HG03520 (cell line): ENCODE measurements at regions not wholly inside any gene's neighbourhood (a gene's known extent, or its start where the extent isn't known, plus 50 kb on each side); places are given as distances from the start of the nearest gene placed in this dataset.
"Not testable (repeated sequence)": the region's sequence is repeated elsewhere in the genome, so short reads cannot be mapped to it uniquely, and the experiment has no call there.

Source experiments
- ATAC-seq: cut with Tn5 transposase; IDR thresholded peaks from one replicate; pipeline ENCODE4 v1.9.1; 2021; ENCODE audit warnings: mild to moderate bottlenecking, moderate library complexity; ENCODE audit not compliant: unreplicated experiment

DNA sequence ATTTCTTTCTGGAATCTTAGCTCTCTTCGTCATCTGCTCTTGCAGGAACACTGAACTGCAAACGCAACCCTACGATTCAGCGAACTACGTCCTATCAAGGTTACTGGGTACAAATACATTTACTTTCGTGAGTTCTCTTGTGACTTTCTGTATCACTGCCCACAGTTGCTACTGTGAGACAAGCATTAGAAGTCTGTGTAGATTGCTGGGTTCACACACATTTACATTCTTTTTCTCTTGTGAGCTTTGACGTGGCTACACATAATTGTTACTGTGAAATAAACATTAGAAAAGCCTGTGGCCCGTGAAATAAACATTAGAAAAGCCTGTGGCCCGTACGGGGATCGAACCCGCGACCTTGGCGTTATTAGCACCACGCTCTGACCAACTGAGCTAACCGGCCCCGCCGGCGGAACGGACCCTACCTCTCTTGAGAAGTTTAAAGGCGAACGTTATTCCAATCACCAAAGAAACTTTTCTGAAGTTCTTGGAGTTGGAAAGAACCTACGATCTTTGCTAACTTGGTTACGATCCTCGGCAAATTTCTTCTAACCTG is 61.2 kb upstream of the ZNF322 start:
- ATAC-seq, result not testable (repeated sequence)

DNA sequence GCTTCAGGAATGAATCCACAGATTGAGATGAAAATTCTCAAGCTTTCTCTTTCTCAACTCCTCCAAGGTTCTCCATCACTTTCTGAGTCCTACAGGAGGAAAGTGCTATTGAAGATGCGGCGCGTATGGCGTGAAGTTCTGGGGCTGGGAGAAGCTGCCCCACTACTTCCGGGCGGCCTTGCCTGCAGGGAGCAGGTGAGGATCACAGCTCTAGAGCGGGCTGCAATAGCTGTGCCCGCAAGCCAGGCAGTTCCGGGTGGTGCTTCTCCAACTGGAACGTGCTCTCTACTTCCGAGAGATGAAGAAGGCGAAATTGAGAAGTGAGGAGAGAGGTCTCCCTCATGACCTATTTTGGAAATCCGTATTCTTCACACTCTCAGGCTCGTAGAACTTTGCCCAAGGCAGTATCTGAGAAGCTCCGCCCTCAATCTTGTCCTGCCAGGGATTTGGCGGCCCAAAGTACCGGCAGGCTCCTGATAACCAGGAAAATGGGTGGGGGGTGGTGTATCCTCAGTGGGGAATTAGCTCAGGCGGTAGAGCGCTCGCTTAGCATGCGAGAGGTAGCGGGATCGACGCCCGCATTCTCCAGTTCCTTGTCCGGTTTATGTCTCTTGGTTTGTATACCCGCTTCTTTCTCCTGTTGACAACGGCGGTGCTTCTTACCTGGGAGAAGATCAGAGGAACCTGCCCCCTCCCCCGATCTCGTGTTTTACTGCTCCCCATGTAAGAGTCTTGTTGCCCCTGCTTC is 70.6 kb upstream of the ZNF322 start:
- ATAC-seq, result not testable (repeated sequence)

DNA sequence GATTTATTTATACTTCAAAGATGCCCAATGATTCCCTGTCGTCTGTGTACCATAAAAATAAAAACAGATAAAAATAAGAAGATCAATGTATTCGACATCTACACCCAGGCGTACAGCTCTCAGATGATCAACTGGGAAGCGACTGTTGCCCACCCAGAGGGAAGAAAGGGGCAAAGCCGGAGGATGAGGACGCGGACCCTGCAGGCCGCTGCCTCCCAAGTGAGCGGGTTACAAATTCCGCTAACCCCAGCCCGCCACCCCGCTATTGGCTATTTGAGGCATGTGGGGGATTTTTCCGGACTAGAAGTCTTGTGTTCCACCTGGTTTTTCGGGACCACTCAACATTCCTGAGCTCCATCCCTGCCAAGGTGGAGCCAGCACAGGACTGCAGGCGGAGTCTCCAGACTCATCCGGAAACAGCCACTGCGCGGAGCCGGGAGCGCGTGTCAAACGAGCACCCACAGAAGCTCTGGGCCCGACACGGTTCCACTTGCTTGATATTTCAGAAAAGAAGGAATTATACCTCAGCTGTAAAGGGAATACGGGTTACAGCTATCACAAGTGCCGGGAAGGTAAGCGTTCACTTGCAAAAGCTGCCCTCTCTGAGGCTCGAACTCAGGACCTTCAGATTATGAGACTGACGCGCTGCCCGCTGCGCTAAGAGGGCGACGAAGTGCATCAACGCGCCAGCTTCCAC is 75.4 kb upstream of the ZNF322 start:
- not testable (repeated sequence) for ATAC-seq

DNA sequence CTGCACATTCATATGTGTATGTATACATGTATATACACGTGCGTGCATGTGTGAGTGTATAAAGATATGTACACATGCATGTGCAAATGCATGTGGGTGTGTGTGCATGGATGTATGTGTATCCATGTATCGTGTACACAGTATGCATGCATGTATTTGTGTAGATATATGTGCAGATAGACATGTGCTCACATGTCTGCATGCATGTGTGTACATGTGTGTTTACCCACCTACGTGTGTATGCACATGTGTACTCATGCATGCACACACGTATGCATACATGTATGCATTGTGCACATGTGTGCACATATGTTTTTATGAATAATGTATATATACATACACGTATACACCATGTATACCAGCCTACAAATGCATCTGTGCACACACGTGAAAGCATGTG is 80.3 kb upstream of the ZNF322 start:
- ATAC-seq, result no peak

DNA sequence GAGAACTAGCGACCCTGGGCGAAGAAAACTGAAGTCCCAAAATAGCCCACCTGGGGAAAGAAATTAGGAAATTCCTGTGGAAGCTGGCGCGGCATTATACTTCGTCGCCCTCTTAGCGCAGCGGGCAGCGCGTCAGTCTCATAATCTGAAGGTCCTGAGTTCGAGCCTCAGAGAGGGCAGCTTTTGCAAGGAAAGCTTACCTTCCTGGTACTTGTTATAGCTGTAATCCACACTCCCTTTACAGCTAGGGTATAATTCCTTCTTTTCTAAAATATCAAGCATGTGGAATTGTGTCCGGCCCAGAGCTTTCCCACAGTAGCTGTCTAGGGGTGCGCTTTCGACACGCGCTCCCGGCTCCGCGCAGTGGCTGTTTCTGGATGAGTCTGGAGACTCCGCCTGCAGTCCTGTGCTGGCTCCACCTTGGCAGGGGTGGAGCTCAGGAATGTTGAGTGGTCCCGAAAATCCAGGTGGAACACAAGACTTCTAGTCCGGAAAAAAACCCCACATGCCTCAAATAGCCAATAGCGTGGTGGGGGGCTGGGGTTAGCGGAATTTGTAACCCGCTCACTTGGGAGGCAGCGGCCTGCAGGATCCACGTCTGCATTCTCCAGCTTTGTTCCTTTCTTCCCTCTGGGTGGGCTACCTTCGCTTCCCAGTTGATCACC is 83.7 kb upstream of the ZNF322 start:
- no peak for ATAC-seq

DNA sequence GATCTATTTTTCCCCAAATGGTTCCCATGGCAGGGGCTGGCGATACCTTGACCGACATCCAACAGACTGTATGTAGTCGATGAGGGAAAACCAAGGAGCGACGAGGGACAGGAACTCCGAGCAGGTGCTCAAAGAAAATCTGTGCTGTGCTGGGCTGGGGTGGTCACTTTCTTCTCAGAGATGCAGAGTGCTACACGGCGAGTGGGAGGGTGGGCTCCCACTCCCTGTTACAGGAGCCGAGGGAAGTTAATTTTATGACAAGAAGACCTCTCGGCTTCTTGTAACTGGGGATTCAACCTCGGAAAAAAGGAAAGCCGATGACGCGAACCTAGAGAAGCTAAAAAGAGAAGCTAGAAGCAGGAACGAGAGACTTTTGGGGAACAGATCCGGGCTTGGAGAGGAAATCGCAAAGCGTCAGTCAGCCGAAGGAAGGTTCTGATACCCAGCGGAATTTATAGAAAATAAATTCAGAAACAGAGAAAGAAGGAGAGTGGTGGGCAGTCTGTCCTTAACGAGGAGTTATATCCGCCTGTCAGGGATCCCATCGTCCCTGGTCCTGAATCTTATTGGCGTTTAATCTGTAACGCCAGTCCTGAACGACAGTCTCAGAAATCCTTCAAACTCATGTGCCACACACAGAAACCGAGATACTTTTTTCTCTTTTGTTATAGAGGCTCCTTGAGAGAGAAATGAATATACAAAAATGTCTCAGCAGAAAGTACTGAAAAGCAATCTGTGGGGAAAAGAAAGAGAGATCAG is 84.6 kb upstream of the ZNF322 start:
- ATAC-seq, result no peak

DNA sequence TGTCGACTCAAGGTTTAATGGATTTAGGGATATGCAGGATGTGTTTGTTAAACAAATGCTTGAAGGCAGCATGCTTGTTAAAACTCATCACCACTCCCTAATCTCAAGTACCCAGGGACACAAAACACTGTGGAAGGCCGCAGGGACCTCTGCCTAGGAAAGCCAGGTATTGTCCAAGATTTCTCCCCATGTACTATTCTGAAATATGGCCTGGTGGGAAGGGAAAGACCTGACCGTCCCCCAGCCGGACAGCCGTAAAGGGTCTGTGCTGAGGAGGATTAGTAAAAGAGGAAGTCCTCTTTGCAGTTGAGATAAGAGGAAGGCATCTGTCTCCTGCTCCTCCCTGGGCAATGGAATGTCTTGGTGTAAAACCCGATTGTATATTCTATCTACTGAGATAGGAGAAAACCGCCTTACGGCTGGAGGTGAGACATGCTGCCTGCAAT is 85.3 kb upstream of the ZNF322 start:
- ATAC-seq, result not testable (repeated sequence)

DNA sequence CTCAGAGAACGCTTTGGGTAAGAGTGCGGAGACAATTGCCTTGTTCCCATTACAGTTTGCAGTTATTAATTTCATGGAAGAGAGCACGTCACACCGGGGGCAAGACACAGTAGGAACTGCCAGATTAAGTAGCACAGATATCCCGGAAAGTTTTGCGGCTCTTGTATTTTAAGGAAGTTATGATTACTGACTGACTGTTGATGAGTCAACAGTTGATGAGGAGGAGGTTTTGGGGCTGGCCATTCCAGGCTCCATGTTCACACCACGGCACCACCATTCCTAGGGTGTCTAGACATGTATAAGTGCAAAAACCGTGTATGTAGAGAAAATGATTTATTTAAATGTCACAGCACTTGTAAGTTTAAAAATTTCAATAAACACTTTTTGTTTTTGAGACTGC is 86.4 kb upstream of the ZNF322 start:
- not testable (repeated sequence) for ATAC-seq

DNA sequence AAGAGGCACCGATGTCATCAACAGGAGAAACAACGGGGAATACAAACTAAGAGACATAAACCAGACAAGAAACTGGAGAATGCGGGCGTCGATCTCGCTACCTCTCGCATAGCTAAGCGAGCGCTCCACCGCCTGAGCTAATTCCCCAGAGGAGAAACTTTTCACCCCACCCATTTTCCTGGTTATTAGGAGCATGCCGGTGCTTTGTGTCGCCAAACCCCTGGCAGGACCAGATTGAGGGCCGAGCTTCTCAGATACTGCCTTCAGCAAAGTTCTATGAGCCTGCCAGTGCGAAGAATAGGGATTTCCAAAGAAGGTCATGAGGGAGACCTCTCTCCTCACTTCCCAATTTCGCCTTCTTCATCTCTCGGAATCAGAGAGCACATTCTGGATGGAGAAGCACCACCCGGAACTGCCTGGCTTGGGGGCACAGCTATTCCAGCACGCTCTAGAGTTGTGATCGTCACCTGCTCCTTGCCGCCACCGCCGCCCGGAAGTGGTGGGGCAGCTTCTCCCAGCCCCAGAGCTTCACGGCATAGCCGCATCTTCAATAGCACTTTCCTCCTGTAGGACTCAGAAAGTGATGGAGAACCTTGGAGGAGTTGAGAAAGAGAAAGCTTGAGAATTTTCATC is 89.7 kb upstream of the ZNF322 start:
- ATAC-seq, result not testable (repeated sequence)

DNA sequence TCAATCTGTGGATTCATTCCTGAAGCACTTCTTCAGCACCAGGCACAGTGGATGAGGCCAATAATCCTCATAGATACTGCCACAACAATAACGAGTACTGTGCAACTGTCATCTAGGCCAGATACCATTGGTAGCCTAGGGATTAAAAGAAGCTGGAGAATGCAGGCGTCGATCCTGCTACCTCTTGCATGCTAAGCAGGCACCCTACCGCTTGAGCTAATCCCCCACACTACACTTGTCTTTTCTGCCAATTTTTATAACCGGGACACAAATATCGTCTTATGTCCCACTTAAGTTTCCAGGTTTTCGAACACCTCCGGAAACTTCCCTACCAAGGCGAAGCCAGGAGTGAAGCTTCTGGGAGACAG is 90.2 kb upstream of the ZNF322 start:
- ATAC-seq, result not testable (repeated sequence)

DNA sequence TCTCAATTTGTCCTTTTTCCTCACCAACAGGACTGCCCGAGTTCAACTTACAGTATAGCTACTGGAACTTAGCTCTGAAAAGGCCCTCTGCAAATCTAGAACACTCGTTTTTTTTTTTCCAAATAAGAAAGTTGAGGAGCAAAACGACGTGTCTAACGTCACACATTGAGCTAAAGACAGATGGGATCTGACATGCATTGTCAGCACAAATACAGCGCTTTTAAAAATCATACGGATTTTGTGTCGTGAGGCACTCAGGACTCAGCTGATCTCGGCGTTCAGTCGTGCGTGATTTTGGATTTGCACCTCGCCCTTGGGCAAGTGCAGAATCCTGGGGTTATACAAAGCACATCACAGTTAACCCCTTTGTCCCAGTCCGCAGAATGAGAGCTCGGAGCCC is 94.7 kb upstream of the ZNF322 start:
- ATAC-seq, result no peak

DNA sequence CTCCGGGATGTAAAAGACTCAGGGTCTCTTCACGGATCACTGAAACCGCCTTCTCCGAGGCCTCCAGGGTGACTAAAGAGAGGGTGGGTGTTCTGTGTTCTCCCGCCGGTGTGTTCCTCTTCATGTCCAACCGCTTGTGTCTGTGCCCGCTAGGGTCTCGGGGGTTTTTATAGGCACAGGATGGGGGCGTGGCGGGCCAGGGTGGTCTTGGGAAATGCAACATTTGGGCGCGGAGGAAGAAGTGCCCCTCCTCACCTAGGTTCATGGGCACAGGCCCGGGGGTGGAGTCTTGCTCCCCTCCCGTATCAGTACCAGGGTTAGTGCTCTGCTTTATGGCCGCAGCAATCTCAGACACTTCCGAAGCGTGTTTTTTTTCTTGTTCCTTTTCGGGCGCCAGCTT is 95.3 kb upstream of the ZNF322 start:
- not testable (repeated sequence) for ATAC-seq

DNA sequence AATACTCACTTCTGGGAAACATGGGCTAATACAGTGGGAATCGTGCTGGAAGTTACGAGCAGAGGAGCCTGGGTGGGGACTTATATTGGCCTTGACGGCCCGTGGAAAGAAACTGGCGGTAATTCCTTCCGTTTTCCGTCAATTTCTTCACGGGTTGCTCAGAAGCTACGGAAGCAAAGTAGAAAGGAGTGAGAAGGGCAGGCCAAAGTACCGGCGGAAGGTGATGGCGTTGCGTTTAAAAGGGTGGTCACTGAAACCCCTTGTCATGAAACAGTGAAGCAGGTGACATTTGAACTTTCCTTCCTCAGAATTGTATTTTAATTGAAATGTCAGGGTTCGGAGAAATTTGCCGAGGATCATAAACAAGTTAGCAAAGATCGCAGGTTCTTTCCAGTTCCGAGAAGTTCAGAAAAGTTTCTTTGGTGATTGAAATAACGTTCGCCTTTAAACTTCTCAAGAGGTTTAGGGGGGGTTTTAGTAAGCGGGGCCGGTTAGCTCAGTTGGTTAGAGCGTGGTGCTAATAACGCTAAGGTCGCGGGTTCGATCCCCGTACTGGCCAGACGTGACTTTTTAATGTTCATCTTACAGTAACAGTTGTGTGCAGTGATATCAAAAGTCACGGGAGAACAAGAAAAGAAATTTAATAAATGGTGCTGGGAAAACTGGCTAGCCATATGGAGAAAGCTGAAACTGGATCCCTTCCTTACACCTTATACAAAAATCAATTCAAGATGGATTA is 96.7 kb upstream of the ZNF322 start:
- ATAC-seq, result not testable (repeated sequence)

DNA sequence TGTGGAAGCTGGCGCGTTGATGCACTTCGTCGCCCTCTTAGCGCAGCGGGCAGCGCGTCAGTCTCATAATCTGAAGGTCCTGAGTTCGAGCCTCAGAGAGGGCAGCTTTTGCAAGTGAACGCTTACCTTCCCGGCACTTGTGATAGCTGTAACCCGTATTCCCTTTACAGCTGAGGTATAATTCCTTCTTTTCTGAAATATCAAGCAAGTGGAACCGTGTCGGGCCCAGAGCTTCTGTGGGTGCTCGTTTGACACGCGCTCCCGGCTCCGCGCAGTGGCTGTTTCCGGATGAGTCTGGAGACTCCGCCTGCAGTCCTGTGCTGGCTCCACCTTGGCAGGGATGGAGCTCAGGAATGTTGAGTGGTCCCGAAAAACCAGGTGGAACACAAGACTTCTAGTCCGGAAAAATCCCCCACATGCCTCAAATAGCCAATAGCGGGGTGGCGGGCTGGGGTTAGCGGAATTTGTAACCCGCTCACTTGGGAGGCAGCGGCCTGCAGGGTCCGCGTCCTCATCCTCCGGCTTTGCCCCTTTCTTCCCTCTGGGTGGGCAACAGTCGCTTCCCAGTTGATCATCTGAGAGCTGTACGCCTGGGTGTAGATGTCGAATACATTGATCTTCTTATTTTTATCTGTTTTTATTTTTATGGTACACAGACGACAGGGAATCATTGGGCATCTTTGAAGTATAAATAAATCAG is 106.8 kb upstream of the ZNF322 start:
- ATAC-seq, result not testable (repeated sequence)

DNA sequence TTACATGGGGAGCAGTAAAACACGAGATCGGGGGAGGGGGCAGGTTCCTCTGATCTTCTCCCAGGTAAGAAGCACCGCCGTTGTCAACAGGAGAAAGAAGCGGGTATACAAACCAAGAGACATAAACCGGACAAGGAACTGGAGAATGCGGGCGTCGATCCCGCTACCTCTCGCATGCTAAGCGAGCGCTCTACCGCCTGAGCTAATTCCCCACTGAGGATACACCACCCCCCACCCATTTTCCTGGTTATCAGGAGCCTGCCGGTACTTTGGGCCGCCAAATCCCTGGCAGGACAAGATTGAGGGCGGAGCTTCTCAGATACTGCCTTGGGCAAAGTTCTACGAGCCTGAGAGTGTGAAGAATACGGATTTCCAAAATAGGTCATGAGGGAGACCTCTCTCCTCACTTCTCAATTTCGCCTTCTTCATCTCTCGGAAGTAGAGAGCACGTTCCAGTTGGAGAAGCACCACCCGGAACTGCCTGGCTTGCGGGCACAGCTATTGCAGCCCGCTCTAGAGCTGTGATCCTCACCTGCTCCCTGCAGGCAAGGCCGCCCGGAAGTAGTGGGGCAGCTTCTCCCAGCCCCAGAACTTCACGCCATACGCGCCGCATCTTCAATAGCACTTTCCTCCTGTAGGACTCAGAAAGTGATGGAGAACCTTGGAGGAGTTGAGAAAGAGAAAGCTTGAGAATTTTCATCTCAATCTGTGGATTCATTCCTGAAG is 111.6 kb upstream of the ZNF322 start:
- not testable (repeated sequence) for ATAC-seq

DNA sequence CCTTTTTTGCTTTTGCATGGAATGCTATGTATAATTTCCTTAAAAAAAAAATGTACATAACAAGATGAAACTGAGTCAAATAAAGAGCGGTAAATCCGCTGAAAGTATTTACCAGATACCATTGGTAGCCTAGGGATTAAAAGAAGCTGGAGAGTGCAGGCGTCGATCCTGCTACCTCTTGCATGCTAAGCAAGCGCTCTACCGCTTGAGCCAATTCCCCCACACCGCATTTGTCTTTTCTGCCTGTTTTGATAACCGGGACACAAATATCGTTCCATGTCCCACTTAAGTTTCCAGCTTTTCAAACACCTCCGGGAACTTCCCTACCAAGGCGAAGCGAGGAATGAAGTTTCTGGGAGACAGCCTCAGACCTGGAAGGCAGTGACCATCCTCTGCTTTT is 113.9 kb upstream of the ZNF322 start:
- ATAC-seq, result not testable (repeated sequence)

DNA sequence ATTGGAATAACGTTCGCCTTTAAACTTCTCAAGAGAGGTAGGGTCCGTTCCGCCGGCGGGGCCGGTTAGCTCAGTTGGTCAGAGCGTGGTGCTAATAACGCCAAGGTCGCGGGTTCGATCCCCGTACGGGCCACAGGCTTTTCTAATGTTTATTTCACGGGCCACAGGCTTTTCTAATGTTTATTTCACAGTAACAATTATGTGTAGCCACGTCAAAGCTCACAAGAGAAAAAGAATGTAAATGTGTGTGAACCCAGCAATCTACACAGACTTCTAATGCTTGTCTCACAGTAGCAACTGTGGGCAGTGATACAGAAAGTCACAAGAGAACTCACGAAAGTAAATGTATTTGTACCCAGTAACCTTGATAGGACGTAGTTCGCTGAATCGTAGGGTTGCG is 121.0 kb upstream of the ZNF322 start:
- not testable (repeated sequence) for ATAC-seq
